Ovary (tissue), 7 donors: ENCODE measurements at regions not wholly inside any gene's neighbourhood (a gene's known extent, or its start where the extent isn't known, plus 50 kb on each side); places are given as distances from the start of the nearest gene placed in this dataset.

ENCODE experiments used
- DNase-seq, 5 donors: peaks; one replicate each; pipeline ENCODE4 v3.0.0-alpha.2; 2019 to 2020
- H3K27ac ChIP-seq, 2 donors: fragments of 200-600 bp; one replicate each; pipeline versions ENCODE4 v1.5.1 to v1.8.0; 2019 to 2022
- H3K27me3 ChIP-seq: fragments of 200-600 bp; one replicate; pipeline ENCODE4 v1.8.0; 2022
- H3K36me3 ChIP-seq: fragments of 200-600 bp; sonication (generic); one replicate; pipeline ENCODE4 v1.5.1; 2019
- H3K4me1 ChIP-seq: one replicate; pipeline ENCODE4 v1.8.1; 2013; ENCODE audit warnings: mild to moderate bottlenecking, moderate library complexity; ENCODE audit not compliant: insufficient read depth
- H3K4me3 ChIP-seq: fragments of 200-600 bp; sonication (generic); one replicate; pipeline ENCODE4 v1.5.1; 2017
- H3K9me3 ChIP-seq, 2 donors: fragments of 200-600 bp in 1 of 2; sonication (generic) in 1 of 2; one replicate each; pipeline versions ENCODE4 v1.5.1 to v1.8.1; 2013 to 2019; ENCODE audit warnings: mild to moderate bottlenecking in 1 of 2, moderate library complexity in 1 of 2
- EP300 ChIP-seq: sonication (generic); formaldehyde crosslinking; IDR thresholded peaks from one replicate; pipeline ENCODE4 v1.6.1; 2017; ENCODE audit warnings: antibody characterized with exemption
- POLR2A ChIP-seq: fragments of 450-650 bp; IDR thresholded peaks from one replicate; pipeline ENCODE4 v1.6.1; 2017; ENCODE audit warnings: antibody characterized with exemption, mild to moderate bottlenecking, moderate library complexity
- WGBS, 3 donors: extraction: QIAGEN DNeasy Blood & Tissue Kit in 1 of 3; methylation state at CpG; one replicate each; pipeline versions ENCODE4 v1.1.5 to v1.1.7; 2013 to 2017; 5-methylcytosine and 5-hydroxymethylcytosine counted together
- intact Hi-C, 4 donors: fragments of 100-400 bp; cut with DNase I; formaldehyde crosslinking; loops; one replicate each; pipeline versions ENCODE4 v1.11.0 to v1.15.1; 2022 to 2023
- TF ChIP-seq, protein P1 (sequence below), 3 donors: fragments of 450-650 bp in 2 of 3; fragments of 200-600 bp in 1 of 3; IDR thresholded peaks; one replicate each; pipeline versions ENCODE4 v1.5.1 to v1.8.0; 2016 to 2022; ENCODE audit warnings: antibody characterized with exemption in 3 of 3, mild to moderate bottlenecking in 1 of 3
- donor health status: DM: no; HTN: no; CAD: no; lungs with moderate emphysema.
- donor health status: DM: no; HTN: no; CAD: no.
- donor health status: Bipolar disorder and iron deficiency.
- donor health status: DM: no; HTN: no; CAD: no.
- donor health status: DM: yes; HTN: yes; CAD: no.

- intact Hi-C loops: no loop called here
- Histone ChIP-seq H3K4me3 (no peak overlapping the region), H3K36me3 (no peaks in the 10 kb centered on the region), H3K27me3 (no peaks in the 10 kb centered on the region), H3K4me1 (no peaks in the 10 kb centered on the region), H3K27ac (no peak overlapping the region), H3K9me3 (no peaks in the 10 kb centered on the region)
- no peak for TF ChIP-seq EP300
- no peak for TF ChIP-seq POLR2A
- TF ChIP-seq, protein P1, sequence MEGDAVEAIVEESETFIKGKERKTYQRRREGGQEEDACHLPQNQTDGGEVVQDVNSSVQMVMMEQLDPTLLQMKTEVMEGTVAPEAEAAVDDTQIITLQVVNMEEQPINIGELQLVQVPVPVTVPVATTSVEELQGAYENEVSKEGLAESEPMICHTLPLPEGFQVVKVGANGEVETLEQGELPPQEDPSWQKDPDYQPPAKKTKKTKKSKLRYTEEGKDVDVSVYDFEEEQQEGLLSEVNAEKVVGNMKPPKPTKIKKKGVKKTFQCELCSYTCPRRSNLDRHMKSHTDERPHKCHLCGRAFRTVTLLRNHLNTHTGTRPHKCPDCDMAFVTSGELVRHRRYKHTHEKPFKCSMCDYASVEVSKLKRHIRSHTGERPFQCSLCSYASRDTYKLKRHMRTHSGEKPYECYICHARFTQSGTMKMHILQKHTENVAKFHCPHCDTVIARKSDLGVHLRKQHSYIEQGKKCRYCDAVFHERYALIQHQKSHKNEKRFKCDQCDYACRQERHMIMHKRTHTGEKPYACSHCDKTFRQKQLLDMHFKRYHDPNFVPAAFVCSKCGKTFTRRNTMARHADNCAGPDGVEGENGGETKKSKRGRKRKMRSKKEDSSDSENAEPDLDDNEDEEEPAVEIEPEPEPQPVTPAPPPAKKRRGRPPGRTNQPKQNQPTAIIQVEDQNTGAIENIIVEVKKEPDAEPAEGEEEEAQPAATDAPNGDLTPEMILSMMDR (IDR thresholded peaks at IDR 0.05): no peak
- peak in 1 of 5 donors; percentile 20 for DNase-seq
- 18 to 19% (median 18%) methylated on average over 4 of the region's 4 CpGs for WGBS, 3 donors
These were observed 105.4 kb upstream of the FER start for GRCh38 chr5:108642170-108642906.

DNA sequence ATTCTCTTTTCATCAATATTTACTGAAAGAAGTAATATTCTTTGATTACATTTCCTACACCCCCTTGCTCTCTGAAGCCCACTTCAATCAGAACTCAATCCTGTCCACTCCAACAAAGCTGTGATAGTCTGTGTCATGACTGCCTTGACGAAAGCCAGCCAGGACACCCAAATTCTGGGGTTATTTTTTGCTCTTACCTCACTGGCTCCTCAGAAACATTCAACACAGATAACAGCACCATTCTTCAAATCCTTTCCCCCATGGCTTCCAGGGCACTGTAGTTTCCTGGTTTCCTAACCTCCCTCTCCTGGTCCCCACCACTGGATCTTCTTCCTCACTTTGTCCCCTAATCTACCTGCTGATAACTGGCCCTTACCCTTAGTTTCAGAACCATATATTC, 106.1 kb upstream of the FER start:
- WGBS, 3 donors: 89 to 97% (median 92%) methylated on average over 1 of the region's 1 CpG
- Histone ChIP-seq H3K36me3 (no peaks in the 10 kb centered on the region), H3K4me3 (no peak overlapping the region), H3K27ac (no peak overlapping the region), H3K9me3 (no peaks in the 10 kb centered on the region), H3K27me3 (no peaks in the 10 kb centered on the region), H3K4me1 (no peaks in the 10 kb centered on the region)
- TF ChIP-seq, protein P1 (IDR thresholded peaks at IDR 0.05): no peak
- TF ChIP-seq EP300 (no peak), POLR2A (no peak)
- DNase-seq: no peak
- intact Hi-C loops: no loop called here

GRCh38 chr5:108639366-108639765, 108.3 kb upstream of the FER start:
- no peak overlapping the region for H3K4me3 ChIP-seq
- no peaks in the 10 kb centered on the region for H3K4me1 ChIP-seq
- intact Hi-C loops: no loop called here
- H3K27ac ChIP-seq: no peak overlapping the region
- TF ChIP-seq, protein P1 (IDR thresholded peaks at IDR 0.05): no peak
- no peaks in the 10 kb centered on the region for H3K27me3 ChIP-seq
- no peak for DNase-seq
- H3K36me3 ChIP-seq: no peaks in the 10 kb centered on the region
- H3K9me3 ChIP-seq: no peaks in the 10 kb centered on the region
- WGBS, 3 donors: 75 to 78% (median 75%) methylated on average over 3 of the region's 3 CpGs

GRCh38 chr5:108638021-108638420, 109.7 kb upstream of the FER start:
- 87 to 94% (median 90%) methylated on average over 2 of the region's 2 CpGs for WGBS, 3 donors
- TF ChIP-seq, protein P1 (IDR thresholded peaks at IDR 0.05): no peak
- no peak overlapping the region for H3K27ac ChIP-seq
- H3K9me3 ChIP-seq: no peaks in the 10 kb centered on the region
- H3K27me3 ChIP-seq: no peaks in the 10 kb centered on the region
- intact Hi-C loops: no loop called here
- H3K36me3 ChIP-seq: no peaks in the 10 kb centered on the region
- no peak overlapping the region for H3K4me3 ChIP-seq
- H3K4me1 ChIP-seq: no peaks in the 10 kb centered on the region
- no peak for DNase-seq
